ENCODE measurements at regions not wholly inside any gene's neighbourhood (a gene's known extent, or its start where the extent isn't known, plus 50 kb on each side); places are given as distances from the start of the nearest gene placed in this dataset.

- TF ChIP-seq CTCF (IDR thresholded peaks at IDR 0.05) = no peak
- TF ChIP-seq POLR2A (IDR thresholded peaks at IDR 0.05) = no peak
- no peak for TF ChIP-seq EP300 (IDR thresholded peaks at IDR 0.05)
Observed at GRCh38 chr4:157655096-157655809, 434.7 kb downstream of the GRIA2 start.

All from tibial nerve (tissue), 4 donors.